ENCODE measurements at regions not wholly inside any gene's neighbourhood (a gene's known extent, or its start where the extent isn't known, plus 50 kb on each side); places are given as distances from the start of the nearest gene placed in this dataset.

DNA sequence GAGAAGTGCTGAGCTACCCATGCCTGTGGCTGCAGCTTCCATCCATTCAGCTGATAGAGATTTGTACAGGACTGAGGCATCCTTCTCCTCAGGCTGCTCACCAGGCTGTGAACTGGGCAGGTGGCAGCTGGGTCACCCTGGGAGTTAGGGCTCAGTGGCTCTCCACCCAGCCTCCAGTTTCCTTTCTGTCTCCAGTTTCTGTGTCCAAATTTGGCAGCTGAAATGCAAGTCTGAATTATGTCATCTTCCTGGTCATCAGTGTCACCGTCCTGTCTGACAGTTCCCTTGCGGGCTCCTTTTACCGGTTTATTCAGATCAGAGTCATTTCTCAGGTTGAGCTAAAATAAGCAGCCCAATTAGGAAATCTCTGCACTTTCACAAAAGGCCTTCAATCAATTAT lies 93.3 kb downstream of the EDN1 start:
- DNase-seq (ENCODE audit: low spot score), result no peak

DNA sequence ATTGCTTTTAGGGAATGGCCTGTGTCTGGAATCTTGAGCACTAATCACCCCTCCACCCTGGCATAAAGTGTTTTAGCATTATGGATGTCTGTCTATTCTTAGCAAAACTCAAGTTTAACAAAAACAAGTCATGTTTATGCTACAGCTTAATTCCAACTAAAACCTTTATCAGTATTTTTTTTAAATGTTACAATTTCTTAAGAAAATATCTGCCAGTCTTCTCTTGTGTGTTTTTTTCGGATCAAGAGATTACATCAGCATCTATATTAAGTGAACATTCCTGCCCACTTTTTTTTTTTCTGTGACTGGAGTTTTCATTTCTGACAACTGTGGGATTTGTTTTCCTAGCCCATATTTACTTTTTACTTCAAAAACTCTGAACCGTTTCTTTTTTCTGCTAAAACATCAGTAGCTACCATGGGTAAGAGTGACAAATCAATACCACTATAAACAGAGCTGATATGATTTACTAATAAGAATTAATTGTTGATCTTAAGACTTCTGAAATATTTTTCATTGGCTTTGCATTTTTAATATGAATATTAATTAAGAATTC lies 94.3 kb downstream of the EDN1 start:
- no peak for DNase-seq (ENCODE audit: low spot score)

DNA sequence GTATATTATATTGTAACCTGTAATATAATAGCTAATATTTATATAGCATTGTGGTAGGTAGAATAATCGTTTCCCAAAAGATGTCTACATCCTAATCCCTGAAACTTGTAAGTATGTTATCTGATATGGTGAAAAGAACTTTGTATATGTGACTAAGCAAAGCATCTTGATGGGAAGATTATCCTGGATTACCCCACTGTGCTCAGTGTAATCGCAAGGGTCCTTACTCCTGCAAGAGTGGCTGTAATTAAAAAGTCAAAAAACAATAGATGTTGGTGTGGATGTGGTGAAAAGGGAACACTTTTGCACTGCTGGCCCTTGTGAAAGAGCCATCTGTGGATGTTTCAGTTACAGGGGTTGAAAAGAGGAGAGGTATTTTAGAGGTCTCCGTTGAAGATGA lies 95.2 kb downstream of the EDN1 start:
- no peak for DNase-seq (ENCODE audit: low spot score)

DNA sequence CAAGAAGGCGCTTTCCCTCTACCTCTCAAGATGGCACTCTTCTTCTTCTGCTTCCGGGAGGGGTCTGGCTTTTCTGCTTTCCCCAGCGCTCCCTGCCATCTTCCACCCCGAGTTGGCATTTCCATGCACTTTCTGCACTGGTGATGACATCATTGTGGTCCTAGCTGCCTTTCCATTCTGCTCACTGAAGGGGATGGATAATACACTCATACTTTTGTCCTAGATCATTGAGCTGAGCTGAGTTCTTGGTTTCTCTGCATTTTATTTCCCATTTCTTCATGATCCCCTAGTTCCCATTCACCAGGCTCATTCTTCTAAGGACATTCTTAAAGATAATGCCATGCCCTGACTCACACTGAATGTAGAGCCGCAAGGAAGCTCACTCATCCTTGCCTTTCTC lies 96.7 kb downstream of the EDN1 start:
- no peak for DNase-seq (ENCODE audit: low spot score)

DNA sequence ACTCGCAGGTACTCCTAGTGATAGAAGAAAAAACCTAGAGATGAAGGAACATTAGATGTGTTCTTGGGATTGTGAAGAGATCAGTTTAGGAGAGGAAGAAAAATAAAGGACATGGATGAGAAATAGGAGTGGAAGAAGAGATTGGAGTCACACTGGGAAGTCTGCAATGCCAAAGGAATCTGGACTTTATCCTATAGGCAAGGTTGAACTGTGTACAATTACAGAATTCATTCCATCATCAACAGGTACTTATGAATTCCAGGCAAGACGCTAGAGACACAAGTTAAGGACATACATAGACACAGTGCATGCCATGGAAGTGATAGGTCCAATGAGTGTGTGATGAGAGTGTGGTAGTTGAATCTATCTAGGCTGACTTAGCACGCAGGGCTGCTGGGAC lies 101.3 kb downstream of the EDN1 start:
- DNase-seq (ENCODE audit: low spot score), result no peak

DNA sequence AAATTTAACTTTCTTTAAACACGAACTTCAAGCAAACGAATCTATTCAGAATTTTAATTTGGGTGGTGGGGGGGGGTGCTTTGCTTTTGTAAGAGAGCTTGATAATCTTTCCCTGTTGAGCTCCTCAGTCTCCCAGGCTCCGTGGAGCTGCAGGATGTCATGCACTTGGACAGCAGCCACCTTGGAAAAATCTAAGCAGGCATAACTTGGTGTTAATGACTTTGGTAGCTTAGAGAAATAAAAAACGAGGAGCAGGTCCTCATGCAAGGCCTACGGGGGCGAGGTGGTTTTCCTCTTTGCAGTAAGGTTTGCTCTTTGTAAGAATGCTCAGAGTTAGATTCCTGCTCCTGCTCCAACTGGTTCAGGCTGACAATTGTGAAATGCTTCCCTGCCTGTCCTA lies 102.3 kb downstream of the EDN1 start:
- DNase-seq (ENCODE audit: low spot score), result no peak

DNA sequence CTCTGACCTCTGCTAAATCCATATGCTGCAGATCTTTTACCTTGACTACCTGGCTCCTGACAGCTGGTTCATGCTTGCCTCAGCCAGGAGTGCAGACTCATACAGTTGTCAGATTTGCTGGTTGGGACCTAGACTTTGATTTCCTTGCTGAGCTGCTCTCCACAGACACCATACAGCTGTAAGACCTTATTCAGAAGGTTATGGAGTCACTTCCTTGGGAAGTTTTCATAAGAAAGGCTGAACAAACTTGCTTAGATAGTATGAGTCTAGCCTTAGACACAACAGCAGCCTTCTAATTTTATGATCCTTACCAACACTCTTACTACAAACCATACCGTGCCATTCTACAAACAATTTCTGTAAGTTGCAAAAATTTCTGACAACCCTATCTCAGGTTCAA lies 102.9 kb downstream of the EDN1 start:
- no peak for DNase-seq (ENCODE audit: low spot score)

DNA sequence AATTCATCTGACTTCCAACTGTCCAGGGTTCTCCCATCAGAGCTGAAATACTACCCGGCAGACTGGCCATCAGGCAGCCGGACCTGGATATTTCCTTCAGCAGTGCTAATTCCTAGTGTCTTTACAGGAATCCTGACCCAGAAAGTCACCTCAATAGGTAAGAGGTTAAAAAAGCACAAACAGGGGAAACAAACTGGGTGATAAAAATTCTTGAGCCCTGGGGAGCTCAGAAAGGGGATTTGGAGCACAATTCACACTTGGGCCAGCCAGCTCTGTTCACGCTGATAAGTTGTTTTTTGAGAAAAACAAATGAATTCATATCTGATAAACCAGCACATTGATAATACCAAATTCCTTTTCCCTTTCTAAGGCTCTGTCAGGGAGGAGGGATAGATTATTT lies 104.0 kb downstream of the EDN1 start:
- no peak for DNase-seq (ENCODE audit: low spot score)

DNA sequence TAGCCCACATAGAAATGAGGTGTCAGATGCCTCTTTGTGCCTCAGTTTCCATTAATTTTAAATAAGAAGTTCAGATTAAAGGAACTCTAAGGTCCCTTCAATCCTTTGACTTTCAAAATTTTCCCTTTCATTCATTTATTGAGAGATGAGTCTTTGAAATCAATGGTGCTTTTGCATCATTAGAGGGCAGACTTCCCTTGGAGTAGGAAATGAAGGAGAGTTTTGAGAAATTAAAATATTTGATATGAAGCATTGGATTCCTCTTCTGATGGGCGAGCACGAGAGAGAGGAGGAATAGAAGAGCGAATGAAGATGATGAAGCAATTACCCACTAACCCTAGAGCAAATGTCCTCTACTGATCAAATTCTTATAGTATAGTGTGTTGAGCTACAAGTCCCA lies 105.7 kb downstream of the EDN1 start:
- DNase-seq (ENCODE audit: low spot score), result no peak

DNA sequence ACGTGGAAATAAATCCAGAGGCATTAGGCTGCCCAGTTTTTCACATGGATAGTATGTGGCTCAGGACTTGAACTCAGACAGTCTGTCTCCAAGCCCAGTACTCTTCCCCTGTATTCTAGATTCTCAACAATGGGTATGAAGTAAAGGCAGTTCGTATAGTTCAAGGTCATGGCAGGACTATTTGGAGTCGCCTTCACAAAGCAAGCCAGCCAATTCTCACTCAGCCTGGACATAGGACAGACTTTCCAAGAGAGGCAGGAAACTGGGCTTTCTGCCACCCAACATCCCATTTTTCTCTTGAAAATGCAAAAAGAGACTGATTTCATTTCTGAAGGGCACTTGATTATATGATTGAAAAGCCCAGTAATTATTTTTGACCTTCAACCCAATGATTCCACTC lies 111.0 kb downstream of the EDN1 start:
- DNase-seq (ENCODE audit: low spot score), result no peak

DNA sequence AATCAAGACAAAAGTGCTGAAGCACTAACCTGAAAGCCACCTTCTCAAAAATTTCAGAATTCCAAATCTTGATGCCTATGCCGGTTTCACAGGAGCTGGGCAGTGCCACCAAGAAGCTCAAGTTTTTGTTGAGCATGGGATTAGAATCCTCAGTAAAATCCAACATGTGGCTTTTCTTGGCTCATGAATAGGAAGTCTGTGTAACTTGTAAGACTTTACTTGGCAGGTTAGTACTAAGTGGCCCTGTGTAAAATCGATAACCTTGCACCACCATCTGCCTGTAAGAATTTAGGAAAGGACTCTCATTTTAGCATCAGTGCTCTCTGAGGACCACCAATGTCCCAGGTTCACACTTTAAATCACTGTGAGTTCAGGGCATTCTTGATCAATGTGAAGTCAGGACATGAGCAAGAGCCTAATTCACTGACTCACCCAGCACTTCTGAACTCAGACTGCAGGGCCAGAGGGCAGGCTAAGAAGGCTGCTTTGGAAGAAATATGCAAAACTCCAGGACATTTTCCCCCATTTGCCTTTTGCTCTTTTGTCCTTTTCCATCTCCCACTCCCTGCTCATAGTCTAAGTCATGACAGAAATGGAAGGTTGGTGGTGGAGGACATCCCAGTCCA lies 113.2 kb downstream of the EDN1 start:
- DNase-seq (ENCODE audit: low spot score), result no peak

DNA sequence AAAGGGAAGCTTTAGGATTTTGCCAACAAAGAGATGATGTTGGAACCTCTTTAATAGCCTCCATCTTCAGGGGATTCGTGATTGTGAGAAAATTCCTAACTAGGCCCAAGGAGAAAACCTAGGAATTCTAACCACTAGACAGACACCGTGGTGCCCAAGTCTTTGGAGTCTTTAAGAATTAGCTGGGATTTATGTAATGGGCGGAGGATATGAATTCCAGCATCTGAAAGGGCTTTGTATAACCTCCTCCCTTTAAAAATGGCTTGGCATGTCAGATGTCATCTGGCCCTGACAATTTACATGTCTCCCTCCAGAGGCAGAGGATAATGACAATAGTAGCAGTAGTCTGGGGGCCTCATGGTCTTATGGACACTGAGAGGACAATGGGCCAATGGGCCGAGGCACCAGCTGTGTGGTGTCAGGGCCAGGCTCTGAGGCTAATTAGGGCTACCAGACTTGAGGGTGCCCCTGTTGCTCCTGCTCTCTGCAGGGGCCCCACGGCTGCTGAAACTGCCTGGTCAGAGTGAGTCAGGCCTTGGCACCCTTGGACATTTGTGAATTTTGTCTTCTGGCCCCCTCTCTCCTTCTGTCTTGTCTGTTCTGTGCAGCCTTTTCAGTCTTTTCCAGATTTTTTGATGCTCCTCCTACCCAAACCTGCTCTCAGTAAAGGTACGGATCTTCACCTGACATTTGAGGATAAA lies 113.9 kb downstream of the EDN1 start:
- DNase-seq (ENCODE audit: low spot score), result no peak

DNA sequence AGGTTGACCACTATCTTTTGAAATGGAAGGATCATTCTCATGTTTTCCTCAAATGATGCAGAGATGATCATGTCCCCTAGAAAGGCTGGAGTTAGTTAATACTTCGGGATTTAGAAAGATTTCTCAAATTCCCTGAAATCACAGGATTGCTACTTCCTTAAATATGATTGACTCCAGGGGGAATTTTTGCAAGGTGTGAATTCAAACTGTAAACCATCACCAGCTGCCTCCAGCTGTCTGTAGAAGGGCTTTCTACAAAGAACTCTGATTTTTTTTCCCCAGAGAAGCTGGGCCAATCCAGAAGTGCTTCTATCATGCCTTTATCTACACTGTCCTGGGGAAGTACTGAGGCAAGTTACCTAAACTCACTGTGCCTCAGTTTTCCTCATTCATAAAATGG lies 114.5 kb downstream of the EDN1 start:
- no peak for DNase-seq (ENCODE audit: low spot score)

DNA sequence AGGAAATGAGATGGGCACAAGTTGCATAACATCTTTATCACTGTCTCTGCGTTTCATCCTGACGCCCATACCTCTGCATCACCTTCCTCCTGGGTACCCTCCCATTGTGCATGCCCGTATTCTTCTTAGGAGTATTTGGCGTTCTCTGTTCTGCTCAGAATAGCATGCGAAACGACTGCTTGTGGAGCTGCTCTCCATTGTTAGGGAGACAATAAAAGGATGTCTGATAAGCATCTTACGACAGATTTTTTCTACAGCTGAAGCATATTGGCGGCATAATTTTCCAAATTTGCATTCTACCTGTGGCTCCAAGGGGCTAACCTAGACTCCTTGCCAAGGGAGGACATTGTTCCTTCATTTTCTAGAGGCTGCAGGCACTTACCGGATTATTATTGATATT lies 118.6 kb downstream of the EDN1 start:
- DNase-seq (ENCODE audit: low spot score), result no peak

DNA sequence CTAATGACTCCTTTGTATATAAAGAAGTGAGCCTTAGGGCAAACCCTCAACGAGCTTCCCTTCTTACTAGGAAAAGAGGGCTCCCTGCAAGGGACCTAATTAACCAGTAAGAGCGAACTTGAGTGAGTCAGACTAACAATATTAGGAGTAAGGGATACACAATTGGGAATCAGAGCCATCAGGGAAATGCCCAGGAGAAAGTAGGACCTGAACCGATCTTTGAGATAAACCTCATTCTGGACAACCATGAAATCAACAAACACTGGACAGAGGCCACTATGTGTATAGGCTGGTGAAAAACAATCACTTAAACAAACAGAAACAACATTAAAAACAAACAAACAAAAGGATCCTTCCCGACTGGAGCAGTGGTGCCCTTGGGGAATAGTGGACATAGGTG lies 120.8 kb downstream of the EDN1 start:
- DNase-seq (ENCODE audit: low spot score), result no peak

DNA sequence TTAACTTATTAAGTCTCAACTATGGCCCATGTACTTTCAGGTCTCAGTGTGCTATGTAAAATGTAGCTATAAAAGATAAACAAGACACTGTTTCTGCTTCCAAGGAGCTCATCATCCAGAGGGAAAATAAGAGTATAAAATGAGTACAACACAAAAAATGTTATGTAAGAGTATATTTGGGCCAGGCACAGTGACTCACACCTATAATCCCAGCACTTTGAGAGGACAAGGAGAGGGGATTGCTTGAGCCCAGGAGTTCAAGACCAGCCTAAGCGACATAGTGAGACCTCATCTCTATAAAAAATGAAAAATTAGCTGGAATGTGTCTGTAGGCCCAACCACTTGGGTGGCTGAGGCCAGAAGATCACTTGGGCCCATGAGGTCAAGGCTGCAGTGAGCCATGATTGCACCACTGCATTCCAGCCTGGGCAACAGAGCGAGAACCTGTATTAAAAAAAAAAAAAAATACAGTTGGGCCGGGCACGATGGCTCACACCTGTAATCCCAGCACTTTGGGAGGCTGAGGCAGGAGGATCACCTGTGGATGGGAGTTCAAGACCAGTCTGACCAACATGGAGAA lies 124.0 kb downstream of the EDN1 start:
- no peak for DNase-seq (ENCODE audit: low spot score)

DNA sequence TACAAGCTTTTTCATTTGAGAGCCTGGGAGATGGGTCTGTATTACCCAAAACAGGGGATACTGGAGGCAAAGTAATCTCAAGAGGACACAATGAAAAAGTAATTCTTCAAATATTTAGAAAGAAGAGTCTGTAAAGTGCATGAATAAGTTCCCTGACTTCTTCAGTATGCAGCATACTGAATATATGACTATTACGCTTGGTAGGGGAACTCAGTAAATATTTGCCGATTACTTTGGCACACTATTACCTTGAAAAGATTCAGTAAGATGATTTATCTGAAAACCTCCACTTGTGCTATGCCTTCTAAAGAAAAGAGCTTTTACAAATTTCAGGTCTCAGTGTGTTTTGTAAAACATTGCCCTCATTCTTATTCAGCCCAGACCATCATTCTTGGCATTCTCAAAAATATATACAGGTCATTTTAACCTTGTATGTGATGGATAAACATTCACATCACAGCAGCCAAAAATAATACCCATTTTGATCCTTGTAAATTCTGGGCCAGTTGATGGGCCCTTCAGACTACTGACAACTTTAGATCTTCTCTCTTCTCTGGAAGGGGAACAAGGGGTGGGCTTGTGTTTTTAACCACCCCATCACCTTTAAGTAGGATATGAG lies 125.9 kb downstream of the EDN1 start:
- DNase-seq (ENCODE audit: low spot score), result no peak

DNA sequence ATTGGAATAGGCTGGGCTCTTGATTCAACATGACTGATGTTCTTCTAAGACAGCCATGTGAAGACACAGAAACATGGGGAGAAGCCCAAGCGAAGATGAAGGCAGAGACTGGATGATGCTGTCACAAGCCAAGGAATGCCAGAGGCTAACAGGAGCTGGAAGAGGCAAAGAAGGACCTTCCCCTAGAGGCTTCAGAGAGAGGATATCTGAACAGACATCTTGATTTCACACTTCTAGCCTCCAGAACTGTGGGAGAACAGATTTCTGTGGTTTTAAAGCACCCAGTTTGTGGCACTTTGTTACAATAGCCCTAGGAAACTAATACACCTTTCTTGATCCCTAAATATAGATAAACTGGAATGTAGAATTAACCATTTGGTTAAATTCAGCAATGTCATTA lies 127.0 kb downstream of the EDN1 start:
- no peak for DNase-seq (ENCODE audit: low spot score)

DNA sequence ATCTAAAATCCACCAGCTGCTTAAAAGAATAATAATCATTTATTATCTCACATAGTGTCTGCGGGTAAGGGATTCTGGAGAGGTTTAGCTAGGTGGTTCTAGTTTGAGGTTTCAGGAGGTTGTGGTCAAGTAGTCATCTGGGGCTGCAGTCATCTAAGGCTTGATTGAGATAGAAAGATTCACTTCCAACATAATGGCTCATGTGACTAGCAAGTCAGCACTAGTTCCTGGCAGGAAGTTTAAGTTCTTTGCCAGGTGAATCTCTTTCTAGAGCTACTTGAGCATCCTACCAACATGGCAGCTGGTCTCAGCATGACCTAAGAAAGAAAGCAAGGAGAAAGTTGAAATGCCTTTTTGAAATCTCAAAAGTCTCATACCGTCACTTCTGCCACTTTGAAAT lies 128.8 kb downstream of the EDN1 start:
- DNase-seq (ENCODE audit: low spot score), result no peak

DNA sequence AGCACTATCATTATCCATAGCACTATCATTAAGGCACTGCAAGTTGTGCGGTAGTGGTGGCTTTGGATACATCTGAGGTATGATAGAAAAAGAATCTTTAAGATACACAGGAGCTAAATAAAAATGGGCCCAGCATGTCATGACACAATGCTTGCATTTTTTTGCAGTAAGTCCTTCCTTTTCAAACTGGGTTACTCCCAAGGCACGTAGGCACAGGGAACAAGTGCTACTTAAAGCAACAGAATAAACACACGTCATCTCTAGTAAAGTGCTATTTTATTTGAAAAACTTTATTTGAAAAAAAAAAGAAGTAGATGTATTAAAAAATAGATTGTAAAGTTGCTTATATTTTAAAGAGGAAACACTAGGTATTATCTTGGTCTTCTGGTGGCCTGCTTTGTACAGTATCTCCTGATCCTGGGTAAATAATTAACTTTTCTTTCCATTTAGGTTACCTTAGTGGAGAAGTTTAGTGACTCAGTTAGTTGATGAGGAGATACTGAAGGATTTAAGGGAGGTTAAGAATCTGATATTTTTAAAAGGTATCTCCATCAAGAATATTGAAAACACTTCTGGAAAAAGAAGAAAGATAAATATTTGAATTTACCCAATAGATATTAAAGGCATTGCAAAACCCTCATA lies 129.6 kb downstream of the EDN1 start:
- peak; percentile 66 for DNase-seq (ENCODE audit: low spot score)

DNA sequence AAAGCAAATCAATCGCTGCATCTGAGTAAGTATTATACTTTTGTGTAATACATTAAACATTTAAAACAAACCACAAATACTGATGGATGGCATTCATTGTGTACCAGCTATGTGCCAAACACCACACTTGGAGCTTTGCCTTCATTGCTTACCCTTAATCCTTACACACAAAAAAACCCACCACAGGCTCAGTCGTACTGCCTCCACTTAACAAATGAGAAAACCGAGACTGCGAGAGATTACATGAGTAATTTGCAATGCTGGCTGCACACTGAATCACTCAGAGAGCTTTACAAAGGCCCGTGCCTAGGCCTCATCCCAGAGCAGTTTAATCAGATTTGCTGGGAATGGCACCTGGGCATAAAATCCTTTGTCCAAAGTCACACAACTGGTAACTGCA lies 130.5 kb downstream of the EDN1 start:
- no peak for DNase-seq (ENCODE audit: low spot score)

DNA sequence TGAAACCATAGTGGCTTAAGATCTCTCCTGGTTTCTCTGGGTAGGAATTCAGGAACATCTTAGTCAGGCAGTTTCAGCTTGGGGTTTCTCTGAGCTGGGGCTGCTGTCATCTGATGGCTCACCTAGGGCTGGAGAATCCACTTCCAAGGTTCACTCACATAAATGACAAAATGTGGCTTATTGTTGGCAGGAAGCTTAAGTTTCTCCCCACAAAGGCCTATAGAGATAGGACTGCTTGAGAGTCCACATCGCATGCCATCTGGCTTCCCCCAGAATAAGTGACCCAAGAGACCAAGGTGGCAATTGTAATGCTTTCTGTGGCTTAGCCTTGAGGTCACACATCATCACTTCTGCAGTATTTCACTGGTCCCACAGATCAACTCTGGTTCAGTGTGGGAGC lies 131.4 kb downstream of the EDN1 start:
- DNase-seq (ENCODE audit: low spot score), result no peak

DNA sequence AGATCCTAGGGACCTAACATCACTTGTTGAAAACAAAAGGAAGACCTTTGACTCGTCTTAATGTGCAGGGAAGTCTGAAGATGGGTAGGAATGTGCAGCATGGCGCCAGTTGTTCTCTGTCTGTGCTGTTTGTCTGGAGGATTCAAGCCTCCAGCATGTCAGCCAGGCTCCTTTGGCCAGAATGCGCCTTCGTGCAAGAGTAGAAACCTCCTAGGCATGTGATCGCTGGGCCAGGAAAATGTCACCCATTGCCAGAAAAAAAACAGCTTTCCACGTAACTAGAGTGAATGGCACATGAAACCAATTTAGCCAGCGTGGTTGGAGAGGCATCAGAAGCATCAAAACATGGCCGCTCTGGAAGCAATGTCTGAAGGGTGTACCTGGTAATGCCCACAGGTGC lies 132.7 kb downstream of the EDN1 start:
- DNase-seq (ENCODE audit: low spot score), result no peak

Data from LoVo (cell line).